GM19238 (cell line): ENCODE measurements at regions not wholly inside any gene's neighbourhood (a gene's known extent, or its start where the extent isn't known, plus 50 kb on each side); places are given as distances from the start of the nearest gene placed in this dataset.
"Not testable (repeated sequence)": the region's sequence is repeated elsewhere in the genome, so short reads cannot be mapped to it uniquely, and the experiment has no call there.

ENCODE experiments used
- DNase-seq: peaks from one replicate; pipeline ENCODE4 v3.0.0; 2011; ENCODE audit warnings: low spot score; ENCODE audit not compliant: insufficient read length

GRCh38 chr2:39570614-39571013, 95.1 kb upstream of the TMEM178A start:
- no peak for DNase-seq

- DNase-seq, result no peak
These were observed 94.5 kb upstream of the TMEM178A start for GRCh38 chr2:39571111-39571731.

- DNase-seq, result no peak
These were observed 92.4 kb upstream of the TMEM178A start for GRCh38 chr2:39573276-39573675.

GRCh38 chr2:39581866-39582265, 83.9 kb upstream of the TMEM178A start:
- no peak for DNase-seq

- no peak for DNase-seq
These were observed 82.5 kb upstream of the TMEM178A start for GRCh38 chr2:39583213-39583612.

- DNase-seq, result no peak
These were observed 81.9 kb upstream of the TMEM178A start for GRCh38 chr2:39583781-39584180.

- DNase-seq, result no peak
These were observed 81.3 kb upstream of the TMEM178A start for GRCh38 chr2:39584283-39584965.

- DNase-seq, result not testable (repeated sequence)
These were observed 80.2 kb upstream of the TMEM178A start for GRCh38 chr2:39585531-39585930.

GRCh38 chr2:39587168-39587567, 78.5 kb upstream of the TMEM178A start:
- no peak for DNase-seq

- DNase-seq, result no peak
These were observed 78.1 kb upstream of the TMEM178A start for GRCh38 chr2:39587641-39588040.

- DNase-seq, result no peak
These were observed 72.0 kb upstream of the TMEM178A start for GRCh38 chr2:39593439-39594393.

GRCh38 chr2:39595116-39595515, 70.6 kb upstream of the TMEM178A start:
- DNase-seq, result no peak

GRCh38 chr2:39597314-39597713, 68.4 kb upstream of the TMEM178A start:
- no peak for DNase-seq

- DNase-seq, result no peak
These were observed 63.1 kb upstream of the TMEM178A start for GRCh38 chr2:39602616-39603015.

GRCh38 chr2:39603436-39603835, 62.3 kb upstream of the TMEM178A start:
- no peak for DNase-seq

GRCh38 chr2:39604866-39605265, 60.9 kb upstream of the TMEM178A start:
- DNase-seq, result no peak

GRCh38 chr2:39606585-39606984, 59.1 kb upstream of the TMEM178A start:
- no peak for DNase-seq

GRCh38 chr2:39607538-39608262, 58.0 kb upstream of the TMEM178A start:
- no peak for DNase-seq

- DNase-seq, result no peak
These were observed 57.5 kb upstream of the TMEM178A start for GRCh38 chr2:39608263-39608575.

GRCh38 chr2:39608686-39609441, 56.9 kb upstream of the TMEM178A start:
- DNase-seq, result no peak

- no peak for DNase-seq
These were observed 55.8 kb upstream of the TMEM178A start for GRCh38 chr2:39609917-39610316.
